ENCODE measurements at regions not wholly inside any gene's neighbourhood (a gene's known extent, or its start where the extent isn't known, plus 50 kb on each side); places are given as distances from the start of the nearest gene placed in this dataset.

DNA sequence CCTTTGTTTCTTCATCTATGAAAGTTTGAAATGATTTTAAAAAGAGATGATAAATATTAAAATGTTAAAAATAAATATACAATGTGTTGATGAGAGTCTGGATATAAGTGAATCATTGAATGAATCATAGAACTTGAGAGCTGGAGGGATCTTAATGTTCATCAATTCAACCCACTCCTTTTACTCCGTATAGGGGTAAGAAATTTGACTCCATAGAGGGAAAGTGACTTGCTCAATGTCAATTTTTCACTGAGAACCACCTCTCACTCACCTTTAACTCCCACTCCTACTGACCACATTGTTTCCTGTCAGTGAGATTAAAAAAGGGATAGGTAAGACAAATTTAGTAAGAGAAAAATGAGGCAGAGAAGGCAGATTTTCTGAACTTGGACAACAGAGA lies 557.2 kb upstream of the GRIA3 start:
- TF ChIP-seq, protein P1, sequence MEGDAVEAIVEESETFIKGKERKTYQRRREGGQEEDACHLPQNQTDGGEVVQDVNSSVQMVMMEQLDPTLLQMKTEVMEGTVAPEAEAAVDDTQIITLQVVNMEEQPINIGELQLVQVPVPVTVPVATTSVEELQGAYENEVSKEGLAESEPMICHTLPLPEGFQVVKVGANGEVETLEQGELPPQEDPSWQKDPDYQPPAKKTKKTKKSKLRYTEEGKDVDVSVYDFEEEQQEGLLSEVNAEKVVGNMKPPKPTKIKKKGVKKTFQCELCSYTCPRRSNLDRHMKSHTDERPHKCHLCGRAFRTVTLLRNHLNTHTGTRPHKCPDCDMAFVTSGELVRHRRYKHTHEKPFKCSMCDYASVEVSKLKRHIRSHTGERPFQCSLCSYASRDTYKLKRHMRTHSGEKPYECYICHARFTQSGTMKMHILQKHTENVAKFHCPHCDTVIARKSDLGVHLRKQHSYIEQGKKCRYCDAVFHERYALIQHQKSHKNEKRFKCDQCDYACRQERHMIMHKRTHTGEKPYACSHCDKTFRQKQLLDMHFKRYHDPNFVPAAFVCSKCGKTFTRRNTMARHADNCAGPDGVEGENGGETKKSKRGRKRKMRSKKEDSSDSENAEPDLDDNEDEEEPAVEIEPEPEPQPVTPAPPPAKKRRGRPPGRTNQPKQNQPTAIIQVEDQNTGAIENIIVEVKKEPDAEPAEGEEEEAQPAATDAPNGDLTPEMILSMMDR (IDR thresholded peaks at IDR 0.05), result no peak
- no peak for TF ChIP-seq EP300 (IDR thresholded peaks at IDR 0.05)
- no peak for TF ChIP-seq POLR2AphosphoS5 (IDR thresholded peaks at IDR 0.05)
- TF ChIP-seq POLR2A (IDR thresholded peaks at IDR 0.05), result no peak
